ENCODE measurements at regions not wholly inside any gene's neighbourhood (a gene's known extent, or its start where the extent isn't known, plus 50 kb on each side); places are given as distances from the start of the nearest gene placed in this dataset.

GRCh38 chr20:52722926-52723688, 249.1 kb upstream of the TSHZ2 start:
- ChIA-PET CTCF (ENCODE audit: partially characterized antibody) (interaction anchor here (0.6 to 1.1 kb wide), 3 partner anchors 29 to 688 kb away, joined by 3 to 4 read pairs (median 3); no protein-coding TSS in a partner anchor), POLR2A (ENCODE audit: partially characterized antibody) (interaction anchor here (1.0 kb wide), 1 partner anchor 19 kb away, joined by 3 read pairs; no protein-coding TSS in a partner anchor)
- no peak overlapping the region for H4K5ac ChIP-seq (ENCODE audit: insufficient read length, low read depth, low read length)
- no peak for FAIRE-seq
- no peaks in the 10 kb centered on the region for H4K20me1 ChIP-seq (replicated peaks in 1 of 2; ENCODE audit: control insufficient read depth in 1 of 2, insufficient read depth in 2 of 2, low read length in 2 of 2)
- H2BK20ac ChIP-seq (ENCODE audit: low read length) = no peak overlapping the region
- no peaks in the 10 kb centered on the region for H3K36me3 ChIP-seq (ENCODE audit: control insufficient read depth in 2 of 4, insufficient read depth in 4 of 4, low read length in 3 of 4)
- no peak overlapping the region for H3K27ac ChIP-seq (ENCODE audit: low read depth, low read length)
- no peak overlapping the region for H3K4ac ChIP-seq (replicated peaks; ENCODE audit: insufficient read length, low read depth, low read length)
- H2AFZ ChIP-seq (ENCODE audit: low read length) = no peak overlapping the region; the same call in 1 of the 2 replicates
- H3K9ac ChIP-seq (replicated peaks in 1 of 4; ENCODE audit: extremely low read depth in 1 of 4, low read depth in 3 of 4, low read length in 3 of 4) = no peak overlapping the region
- H3K18ac ChIP-seq (ENCODE audit: extremely low read depth, low read length) = no peak overlapping the region
- no peak for DNase-seq (ENCODE audit: low read depth in 1 of 2, low spot score in 2 of 2)
- no peaks in the 10 kb centered on the region for H3K79me2 ChIP-seq (ENCODE audit: control insufficient read depth in 1 of 2, insufficient read depth in 2 of 2, low read length in 2 of 2)
- H4K91ac ChIP-seq (replicated peaks; ENCODE audit: insufficient read length, low read length) = no peak overlapping the region
- H2BK15ac ChIP-seq (ENCODE audit: low read length) = no peak overlapping the region
- H2BK5ac ChIP-seq (ENCODE audit: low read depth, low read length) = no peak overlapping the region
- peaks cover 0 to 3% of the 10 kb centered on the region in 2 experiments; a peak in 1 of 4 replicates for H3K9me3 ChIP-seq (ENCODE audit: insufficient read depth in 2 of 2, low read depth in 1 of 2, low read length in 1 of 2)
- no peak overlapping the region for H4K8ac ChIP-seq (ENCODE audit: extremely low read depth, insufficient read depth, low read length)
- no peaks in the 10 kb centered on the region for H3K23me2 ChIP-seq (ENCODE audit: low read depth, low read length)
- H2BK12ac ChIP-seq (ENCODE audit: low read depth, low read length) = no peak overlapping the region
- TF ChIP-seq JUND (IDR thresholded peaks at IDR 0.05; ENCODE audit: low read length) (no peak), RXRA (IDR thresholded peaks at IDR 0.05; ENCODE audit: insufficient read depth, low read depth, low read length) (no peak), TBP (IDR thresholded peaks at IDR 0.05; ENCODE audit: low read depth, low read length) (no peak), SP2 (IDR thresholded peaks at IDR 0.05; ENCODE audit: low read length) (no peak), MAX (IDR thresholded peaks at IDR 0.05) (no peak), SIRT6 (IDR thresholded peaks at IDR 0.05; ENCODE audit: low read length) (no peak), NANOG (IDR thresholded peaks at IDR 0.05; ENCODE audit: insufficient read depth, low read depth, low read length, poor library complexity, severe bottlenecking) (no peak)
- no peak overlapping the region for H3K23ac ChIP-seq (ENCODE audit: insufficient read length)
- no peaks in the 10 kb centered on the region for H3K79me1 ChIP-seq (ENCODE audit: low read depth, low read length)
- H3K4me1 ChIP-seq (replicated peaks in 1 of 4; ENCODE audit: control insufficient read depth in 3 of 4, insufficient read depth in 4 of 4, low read length in 3 of 4) = no peaks in the 10 kb centered on the region
- WGBS, 2 experiments (ENCODE audit: extremely low coverage in 1 of 2, insufficient coverage in 1 of 2, insufficient read length in 1 of 2, insufficient replicate concordance in 2 of 2, low coverage in 1 of 2, low lambda C conversion rate in 2 of 2, missing lambda C conversion rate in 1 of 2) = 88% methylated on average over 4 of the region's 4 CpGs; no CpG with 5 or more reads in 1 of the 2 experiments
- H3K4me3 ChIP-seq (ENCODE audit: extremely low read depth in 1 of 4, insufficient read depth in 2 of 4, low read depth in 3 of 4, low read length in 4 of 4) = no peak overlapping the region
- H3K4me2 ChIP-seq (ENCODE audit: insufficient read depth in 1 of 2, low read depth in 2 of 2, low read length in 2 of 2) = no peak overlapping the region
- no peak overlapping the region for H2AK5ac ChIP-seq (ENCODE audit: low read depth, low read length)
- H3K56ac ChIP-seq (replicated peaks; ENCODE audit: insufficient read length, low read depth, low read length) = no peak overlapping the region
- H2BK120ac ChIP-seq (replicated peaks; ENCODE audit: low read depth, low read length) = no peak overlapping the region
- no peaks in the 10 kb centered on the region for H3K27me3 ChIP-seq (replicated peaks in 1 of 4; ENCODE audit: control insufficient read depth in 3 of 4, extremely low read depth in 1 of 4, insufficient read depth in 3 of 4, low read length in 3 of 4)
- no peak overlapping the region for H3K14ac ChIP-seq (ENCODE audit: insufficient read length)

Measured in H1 (cell line).